Heart left ventricle (tissue), 16 donors: ENCODE measurements at regions not wholly inside any gene's neighbourhood (a gene's known extent, or its start where the extent isn't known, plus 50 kb on each side); places are given as distances from the start of the nearest gene placed in this dataset.

ENCODE experiments used
- ATAC-seq, 4 donors: fragments of 200-7000 bp; cut with Tn5 transposase; one replicate each; pipeline ENCODE4 v1.9.1; 2020 to 2022; ENCODE audit warnings: moderate library complexity in 4 of 4, mild to moderate bottlenecking in 3 of 4, moderate number of reproducible peaks in 1 of 4
- DNase-seq, 5 donors: peaks; one replicate each; pipeline ENCODE4 v3.0.0-alpha.2; 2020
- H3K27ac ChIP-seq, 12 donors: fragments of 200-600 bp; sonication (generic) in 4 of 12; one replicate each; pipeline versions ENCODE4 v1.5.0 to v1.8.0; 2016 to 2022; ENCODE audit warnings: mild to moderate bottlenecking in 2 of 12
- H3K27me3 ChIP-seq, 9 donors: fragments of 200-600 bp; sonication (generic) in 2 of 9; one replicate each; pipeline versions ENCODE4 v1.5.1 to v1.8.0; 2016 to 2022; ENCODE audit warnings: mild to moderate bottlenecking in 3 of 9
- H3K36me3 ChIP-seq, 9 donors: fragments of 200-600 bp; sonication (generic) in 2 of 9; one replicate each; pipeline versions ENCODE4 v1.5.0 to v1.8.0; 2018 to 2022; ENCODE audit warnings: mild to moderate bottlenecking in 2 of 9
- H3K4me1 ChIP-seq, 12 donors: fragments of 200-600 bp; sonication (generic) in 4 of 12; one replicate each; pipeline versions ENCODE4 v1.5.0 to v1.8.0; 2016 to 2022; ENCODE audit warnings: mild to moderate bottlenecking in 3 of 12
- H3K4me3 ChIP-seq, 12 donors: fragments of 200-600 bp; sonication (generic) in 4 of 12; one replicate each; pipeline versions ENCODE4 v1.5.0 to v1.8.0; 2017 to 2022; ENCODE audit warnings: mild to moderate bottlenecking in 9 of 12, moderate library complexity in 4 of 12
- H3K9me3 ChIP-seq, 12 donors: fragments of 200-600 bp; sonication (generic) in 4 of 12; one replicate each; pipeline versions ENCODE4 v1.5.0 to v1.8.0; 2016 to 2022; ENCODE audit warnings: mild to moderate bottlenecking in 1 of 12
- POLR2A ChIP-seq, 2 donors: fragments of 450-650 bp; IDR thresholded peaks; one replicate each; pipeline ENCODE4 v1.6.1; 2017; ENCODE audit warnings: antibody characterized with exemption in 2 of 2, mild to moderate bottlenecking in 2 of 2, moderate library complexity in 2 of 2
- WGBS, 4 donors: extraction: QIAGEN DNeasy Blood & Tissue Kit in 2 of 4; methylation state at CpG; one replicate each; pipeline versions ENCODE4 v1.1.5 to v1.1.7; 2013 to 2018; 5-methylcytosine and 5-hydroxymethylcytosine counted together
- intact Hi-C, 10 donors: fragments of 100-400 bp; cut with DNase I; formaldehyde crosslinking; loops; one replicate each; pipeline versions ENCODE4 v1.11.1 to v1.14.2; 2022
- TF ChIP-seq, protein P1 (sequence below), 12 donors: fragments of 200-600 bp; sonication (generic) in 4 of 12; IDR thresholded peaks; one replicate each; pipeline versions ENCODE4 v1.5.0 to v1.8.0; 2018 to 2022; ENCODE audit warnings: antibody characterized with exemption in 12 of 12, mild to moderate bottlenecking in 5 of 12
- donor health status: ischemic (EF 13 %, LVEDD 7.1; RV severe dilation, severe dysfunction).
- donor health status: healthy with polysubstance abuse.
- donor health status: DM: no; HTN: yes; CAD: no.
- donor health status: DM: no; HTN: no; CAD: no.
- donor health status: ischemic (EF 25% LVEDD 6.9; RV normal size, moderate dysfunction).
- donor health status: ischemic (EF 25% LVEDD 5.7; RV mildly dilated, moderate dysfunction).
- donor health status: healthy.
- donor health status: DM: yes; HTN: yes; CAD: no.
- donor health status: ischemic (EF 35%, LVEDD 5.7; RV mildly dilated, moderate dysfunction).
- donor health status: nonischemic (EF 11% LVEDD 7.7; RV severe dilation, severe dysfunction).
- donor health status: DM: yes; HTN: yes; CAD: no.
- donor health status: PGD.
- donor health status: ischemic (EF 29% LVEDD 5.4; RV normal size, mild dysfunction).
- donor health status: nonischemic (EF 23%, LVEDD 6.1; RV moderate dilation, normal function).

DNA sequence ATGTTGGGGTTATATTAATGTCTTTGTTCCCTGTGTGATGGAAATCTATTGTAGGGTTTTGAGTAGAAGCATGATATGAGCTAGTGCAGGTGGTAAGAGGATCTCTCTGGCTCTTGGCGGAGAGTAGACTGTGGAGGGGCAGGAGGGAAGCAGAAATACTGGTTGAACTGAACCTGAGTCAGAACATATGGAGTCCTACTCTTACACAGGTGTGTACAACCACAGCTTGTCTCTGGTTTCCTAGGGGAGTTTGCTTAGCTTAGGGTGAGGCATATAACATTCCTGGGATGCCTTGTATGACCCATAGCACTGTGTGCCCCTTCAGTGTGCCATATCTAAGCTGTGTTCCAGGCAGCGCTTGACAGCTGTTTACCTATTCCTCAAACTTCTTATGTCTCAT, 97.3 kb upstream of the GCFC2 start:
- TF ChIP-seq, protein P1, sequence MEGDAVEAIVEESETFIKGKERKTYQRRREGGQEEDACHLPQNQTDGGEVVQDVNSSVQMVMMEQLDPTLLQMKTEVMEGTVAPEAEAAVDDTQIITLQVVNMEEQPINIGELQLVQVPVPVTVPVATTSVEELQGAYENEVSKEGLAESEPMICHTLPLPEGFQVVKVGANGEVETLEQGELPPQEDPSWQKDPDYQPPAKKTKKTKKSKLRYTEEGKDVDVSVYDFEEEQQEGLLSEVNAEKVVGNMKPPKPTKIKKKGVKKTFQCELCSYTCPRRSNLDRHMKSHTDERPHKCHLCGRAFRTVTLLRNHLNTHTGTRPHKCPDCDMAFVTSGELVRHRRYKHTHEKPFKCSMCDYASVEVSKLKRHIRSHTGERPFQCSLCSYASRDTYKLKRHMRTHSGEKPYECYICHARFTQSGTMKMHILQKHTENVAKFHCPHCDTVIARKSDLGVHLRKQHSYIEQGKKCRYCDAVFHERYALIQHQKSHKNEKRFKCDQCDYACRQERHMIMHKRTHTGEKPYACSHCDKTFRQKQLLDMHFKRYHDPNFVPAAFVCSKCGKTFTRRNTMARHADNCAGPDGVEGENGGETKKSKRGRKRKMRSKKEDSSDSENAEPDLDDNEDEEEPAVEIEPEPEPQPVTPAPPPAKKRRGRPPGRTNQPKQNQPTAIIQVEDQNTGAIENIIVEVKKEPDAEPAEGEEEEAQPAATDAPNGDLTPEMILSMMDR (IDR thresholded peaks at IDR 0.05) = no peak
- no peak for TF ChIP-seq POLR2A (IDR thresholded peaks at IDR 0.05)
- Histone ChIP-seq H3K27me3 (no peaks in the 10 kb centered on the region), H3K4me1 (no peaks in the 10 kb centered on the region), H3K36me3 (no peaks in the 10 kb centered on the region), H3K27ac (no peak overlapping the region), H3K9me3 (no peaks in the 10 kb centered on the region), H3K4me3 (no peak overlapping the region)
- intact Hi-C loops = no loop called here
- no peak for DNase-seq
- ATAC-seq = no peak
- 81 to 87% (median 85%) methylated on average over 2 of the region's 2 CpGs for WGBS, 4 donors

DNA sequence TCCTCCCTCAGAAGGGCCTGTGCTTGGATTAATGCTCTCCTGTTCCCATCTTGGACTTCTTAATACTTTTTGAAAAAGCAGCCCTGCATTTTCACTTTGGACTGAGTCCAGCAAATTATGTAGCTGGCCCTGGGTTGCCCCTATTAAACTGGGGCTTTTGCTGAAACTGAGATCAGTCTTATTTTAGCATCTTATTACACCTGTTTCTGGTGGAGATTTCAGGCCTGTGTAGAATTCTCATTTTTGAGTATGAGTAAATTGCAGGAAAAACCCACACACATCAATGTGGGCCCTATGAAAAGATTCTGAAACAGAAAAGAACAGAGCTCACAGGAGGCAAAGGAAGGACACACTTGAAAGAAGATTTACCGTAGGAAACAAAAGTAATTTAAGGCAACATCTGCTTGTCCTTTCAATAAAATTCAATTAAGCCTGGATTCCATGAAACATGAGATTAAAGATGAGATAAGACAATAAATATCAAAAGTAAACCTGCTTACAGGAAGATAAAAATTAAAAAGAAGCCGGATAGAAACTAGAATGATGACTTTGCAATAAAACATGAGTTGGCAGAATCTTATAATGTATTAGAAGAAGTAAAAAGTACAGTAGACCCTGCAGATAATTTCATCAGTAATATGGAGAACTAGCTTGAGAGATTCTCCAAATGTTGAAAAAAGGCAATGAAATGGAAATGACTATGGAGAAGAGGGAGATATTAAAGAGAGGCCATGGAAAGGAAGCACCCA, 90.7 kb upstream of the GCFC2 start:
- 70 to 77% (median 74%) methylated on average over 2 of the region's 2 CpGs for WGBS, 4 donors
- Histone ChIP-seq H3K9me3 (no peaks in the 10 kb centered on the region), H3K36me3 (no peaks in the 10 kb centered on the region), H3K27me3 (no peaks in the 10 kb centered on the region), H3K27ac (no peak overlapping the region), H3K4me3 (no peak overlapping the region), H3K4me1 (no peaks in the 10 kb centered on the region)
- ATAC-seq (no peak), DNase-seq (no peak)
- intact Hi-C loops = no loop called here
- TF ChIP-seq POLR2A (IDR thresholded peaks at IDR 0.05) = no peak
- TF ChIP-seq, protein P1 (IDR thresholded peaks at IDR 0.05) = no peak

DNA sequence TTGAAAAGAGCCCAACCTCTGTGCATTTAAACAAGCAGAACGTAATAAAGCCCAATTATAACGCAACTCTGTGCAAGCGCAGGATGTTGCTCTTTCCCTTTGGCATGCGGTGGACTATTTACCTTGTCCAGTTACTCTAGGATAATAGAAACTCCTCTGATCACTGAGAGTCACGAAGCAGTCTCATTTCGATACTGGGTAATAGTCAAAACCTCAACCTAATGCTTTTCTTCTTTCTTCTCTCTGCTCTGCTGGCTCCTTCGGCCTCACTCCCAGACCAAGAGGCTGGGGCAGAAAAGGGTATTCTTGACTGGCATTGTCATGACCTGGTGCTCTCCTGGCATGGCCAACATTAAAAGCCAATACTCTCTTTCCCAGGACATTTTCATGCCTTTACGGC, 89.7 kb upstream of the GCFC2 start:
- Histone ChIP-seq H3K36me3 (no peaks in the 10 kb centered on the region), H3K9me3 (no peaks in the 10 kb centered on the region), H3K27me3 (no peaks in the 10 kb centered on the region), H3K4me1 (no peaks in the 10 kb centered on the region), H3K4me3 (no peak overlapping the region), H3K27ac (no peak overlapping the region)
- DNase-seq (no peak), ATAC-seq (no peak)
- WGBS, 4 donors = 83 to 90% (median 84%) methylated on average over 8 of the region's 8 CpGs
- no peak for TF ChIP-seq POLR2A (IDR thresholded peaks at IDR 0.05)
- TF ChIP-seq, protein P1 (IDR thresholded peaks at IDR 0.05) = no peak
- intact Hi-C loops = no loop called here

DNA sequence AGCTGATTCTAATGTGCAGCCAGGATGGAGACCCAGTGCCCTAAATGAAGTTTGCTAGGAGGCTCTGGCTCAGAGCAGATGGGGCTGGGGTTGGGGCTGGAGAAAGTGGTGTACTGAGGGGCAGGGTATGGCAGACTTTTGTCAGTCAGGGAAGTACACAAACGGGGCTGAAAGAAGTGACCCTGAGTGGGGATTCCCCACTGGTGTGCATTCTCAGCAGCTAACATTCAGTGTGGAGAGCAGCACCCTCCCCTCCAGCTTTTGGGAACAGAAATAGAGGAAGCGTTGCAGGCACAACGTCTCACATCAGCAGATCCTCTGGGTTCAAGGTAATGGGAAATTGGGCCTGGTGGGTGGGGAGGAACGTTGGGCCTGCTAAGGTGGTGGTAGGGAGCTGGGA, 89.1 kb upstream of the GCFC2 start:
- H3K27ac ChIP-seq = no peak overlapping the region
- H3K4me1 ChIP-seq = no peaks in the 10 kb centered on the region
- no peaks in the 10 kb centered on the region for H3K36me3 ChIP-seq
- TF ChIP-seq, protein P1 (IDR thresholded peaks at IDR 0.05) = no peak
- TF ChIP-seq POLR2A (IDR thresholded peaks at IDR 0.05) = no peak
- intact Hi-C loops = loop anchor here in 1 of 10 donors (10.0 kb wide), 1 partner anchor 795 kb away; no protein-coding TSS in a partner anchor
- DNase-seq (no peak), ATAC-seq (no peak)
- H3K27me3 ChIP-seq = peaks cover 0 to 3% (median 0%) of the 10 kb centered on the region in 9 donors
- H3K9me3 ChIP-seq = no peaks in the 10 kb centered on the region
- H3K4me3 ChIP-seq = no peak overlapping the region
- 51 to 68% (median 55%) methylated on average over 4 of the region's 4 CpGs for WGBS, 4 donors
